ENCODE measurements at regions not wholly inside any gene's neighbourhood (a gene's known extent, or its start where the extent isn't known, plus 50 kb on each side); places are given as distances from the start of the nearest gene placed in this dataset.

GRCh38 chr10:61539876-61540275 is 86.7 kb upstream of the TMEM26 start:
- no peak overlapping the region for H2BK15ac ChIP-seq (ENCODE audit: low read depth, low read length)
- no peak overlapping the region for H2AK9ac ChIP-seq (replicated peaks; ENCODE audit: low read depth, low read length, poor library complexity)
- no peak overlapping the region for H2AFZ ChIP-seq (replicated peaks; ENCODE audit: low read length, poor library complexity)
- ChIA-PET CTCF (no interaction called here), POLR2A (ENCODE audit: unreplicated experiment) (no interaction called here)
- no peaks in the 10 kb centered on the region for H3K36me3 ChIP-seq (ENCODE audit: control insufficient read depth, insufficient read depth, low read length)
- no peak for DNase-seq
- no peak for ATAC-seq (ENCODE audit: low read depth)
- no peak overlapping the region for H3K4me2 ChIP-seq (ENCODE audit: low read depth, low read length)
- no peak overlapping the region for H3K9ac ChIP-seq (ENCODE audit: low read depth, low read length)
- no peaks in the 10 kb centered on the region for H3K4me1 ChIP-seq (ENCODE audit: control insufficient read depth, insufficient read depth, low read length)
- H4K20me1 ChIP-seq (ENCODE audit: insufficient read depth, low read length) = no peaks in the 10 kb centered on the region
- H4K5ac ChIP-seq (ENCODE audit: low read depth, low read length) = no peak overlapping the region
- H3K18ac ChIP-seq (ENCODE audit: low read depth, low read length) = no peak overlapping the region
- TF ChIP-seq MAZ (IDR thresholded peaks at IDR 0.05; ENCODE audit: borderline replicate concordance, low read depth, low read length) = no peak
- TF ChIP-seq USF2 (IDR thresholded peaks at IDR 0.05; ENCODE audit: low read depth, low read length) = no peak
- TF ChIP-seq RFX5 (IDR thresholded peaks at IDR 0.05; ENCODE audit: low read depth, low read length) = no peak
- TF ChIP-seq FOS (IDR thresholded peaks at IDR 0.05; ENCODE audit: low read depth, low read length) = no peak
- TF ChIP-seq RCOR1 (IDR thresholded peaks at IDR 0.05; ENCODE audit: insufficient replicate concordance, low read length) = no peak
- TF ChIP-seq MXI1 (IDR thresholded peaks at IDR 0.05; ENCODE audit: borderline replicate concordance, low read depth, low read length) = no peak
- no peak for TF ChIP-seq CHD1 (IDR thresholded peaks at IDR 0.05; ENCODE audit: low read depth, low read length)
- no peak for TF ChIP-seq BHLHE40 (IDR thresholded peaks at IDR 0.05; ENCODE audit: low read depth, low read length)
- no peak for TF ChIP-seq CEBPB (IDR thresholded peaks at IDR 0.05; ENCODE audit: low read depth, low read length)
- TF ChIP-seq NFE2L2 (IDR thresholded peaks at IDR 0.05; ENCODE audit: low read depth, low read length) = no peak
- no peak for TF ChIP-seq CTCF (conservative IDR thresholded peaks at IDR 0.05; ENCODE audit: low read depth, low read length)
- no peak for TF ChIP-seq RAD21 (IDR thresholded peaks at IDR 0.05; ENCODE audit: low read length)
- TF ChIP-seq SMC3 (IDR thresholded peaks at IDR 0.05; ENCODE audit: low read depth, low read length) = no peak
- no peak for TF ChIP-seq POLR2A (IDR thresholded peaks at IDR 0.05; ENCODE audit: low read depth, low read length)
- TF ChIP-seq MAFK (IDR thresholded peaks at IDR 0.05; ENCODE audit: low read depth, low read length) = no peak
- TF ChIP-seq ELK1 (IDR thresholded peaks at IDR 0.05; ENCODE audit: borderline replicate concordance, low read depth, low read length) = no peak
- H3K14ac ChIP-seq (replicated peaks; ENCODE audit: low read depth, low read length) = no peak overlapping the region
- no CpG with 5 or more reads among the region's 8 CpGs for WGBS, 2 experiments (ENCODE audit: extremely low coverage in 2 of 2, insufficient read length in 1 of 2)
- no peaks in the 10 kb centered on the region; the same call in 1 of the 2 replicates for H3K27me3 ChIP-seq (ENCODE audit: control insufficient read depth, insufficient read depth, low read length)
- intact Hi-C loops (cut with micrococcal nuclease) (no loop called here), dilution Hi-C loops (cut with HindIII; ENCODE audit: low sequenced_read_pairs, unreplicated experiment) (no loop called here), in situ Hi-C loops (cut with MboI; ENCODE audit: low sequenced_read_pairs) (no loop called here)
- no TSS peak for BruUV-seq (replicated peaks)
- H2BK120ac ChIP-seq (ENCODE audit: low read depth, low read length) = no peak overlapping the region
- no peak overlapping the region for H4K91ac ChIP-seq (ENCODE audit: insufficient read depth, low read depth, low read length)
- no peaks in the 10 kb centered on the region for H3K9me3 ChIP-seq (ENCODE audit: control insufficient read depth, insufficient read depth, low read length)
- H4K8ac ChIP-seq (ENCODE audit: low read depth in 2 of 2, low read length in 2 of 2) = no peak overlapping the region
- H3K9me1 ChIP-seq (ENCODE audit: insufficient read depth, low read length) = no peaks in the 10 kb centered on the region
- H2BK5ac ChIP-seq (ENCODE audit: low read depth, low read length, poor library complexity, severe bottlenecking) = no peak overlapping the region
- H3K56ac ChIP-seq (ENCODE audit: extremely low read depth, insufficient read depth, low read length) = no peak overlapping the region
- H3K4ac ChIP-seq (ENCODE audit: low read depth, low read length) = no peak overlapping the region; the same call in 1 of the 2 replicates
- H3K23ac ChIP-seq (ENCODE audit: low read depth, low read length) = no peak overlapping the region
- H2AK5ac ChIP-seq (ENCODE audit: low read depth, low read length) = no peak overlapping the region
- H2BK20ac ChIP-seq (ENCODE audit: low read depth, low read length) = no peak overlapping the region
- no peak overlapping the region for H3K4me3 ChIP-seq (ENCODE audit: insufficient read depth, low read depth, low read length)
- H3K27ac ChIP-seq (ENCODE audit: insufficient read depth, low read length) = no peak overlapping the region
- H3K79me1 ChIP-seq (ENCODE audit: low read depth in 1 of 2, low read length in 2 of 2) = no peaks in the 10 kb centered on the region
